Neural cell (in vitro differentiated cells): ENCODE measurements at regions not wholly inside any gene's neighbourhood (a gene's known extent, or its start where the extent isn't known, plus 50 kb on each side); places are given as distances from the start of the nearest gene placed in this dataset.

Experiments used
- H2AFZ ChIP-seq: fragments of 200-600, 300-800 bp; sonication (generic), shearing (Covaris generic); 2 replicates; pipeline ENCODE4 v1.6.0; 2014; ENCODE audit warnings: low read depth, mild to moderate bottlenecking, antibody characterized with exemption, low read length, moderate library complexity
- H3F3A ChIP-seq: fragments of 200-600 bp; shearing (Covaris generic); 2 replicates; pipeline ENCODE4 v1.6.1; 2016; ENCODE audit warnings: mild to moderate bottlenecking, moderate library complexity, mixed read lengths, antibody characterized with exemption, low read length; ENCODE audit not compliant: insufficient read depth, poor library complexity, severe bottlenecking
- H3K27ac ChIP-seq: fragments of 200-600, 300-800 bp; sonication (generic), shearing (Covaris generic); 2 replicates; pipeline ENCODE4 v1.5.1; 2014; ENCODE audit warnings: mild to moderate bottlenecking, low read length, moderate library complexity
- H3K27me3 ChIP-seq: fragments of 300-800, 200-600 bp; sonication (generic), shearing (Covaris generic); 2 replicates; pipeline ENCODE4 v1.6.0; 2014; ENCODE audit warnings: mild to moderate bottlenecking, low read depth, low read length, moderate library complexity; ENCODE audit not compliant: insufficient read depth
- H3K36me3 ChIP-seq: fragments of 300-800, 200-600 bp; sonication (generic), shearing (Covaris generic); 2 replicates; pipeline ENCODE4 v1.5.1; 2014; ENCODE audit warnings: mild to moderate bottlenecking, antibody characterized with exemption, low read length, moderate library complexity; ENCODE audit not compliant: insufficient read depth
- H3K4me2 ChIP-seq: fragments of 300-800, 200-600 bp; sonication (generic), shearing (Covaris generic); 2 replicates; pipeline ENCODE4 v1.6.0; 2014; ENCODE audit warnings: mild to moderate bottlenecking, low read length
- H3K4me3 ChIP-seq: fragments of 300-800, 200-600 bp; sonication (generic), shearing (Covaris generic); 2 replicates; pipeline ENCODE4 v1.5.1; 2014; ENCODE audit warnings: mild to moderate bottlenecking, low read length, moderate library complexity
- H3K79me2 ChIP-seq: fragments of 200-600 bp; shearing (Covaris generic); replicated peaks from 2 replicates; pipeline ENCODE4 v1.6.0; 2014; ENCODE audit warnings: mild to moderate bottlenecking, low read length, moderate library complexity; ENCODE audit not compliant: insufficient read depth
- H3K9ac ChIP-seq: fragments of 300-800, 200-600 bp; sonication (generic), shearing (Covaris generic); 2 replicates; pipeline ENCODE4 v1.6.1; 2016; ENCODE audit warnings: mild to moderate bottlenecking, low read length, mixed read lengths
- H3K9me2 ChIP-seq: fragments of 200-600 bp; shearing (Covaris generic); 2 replicates; pipeline ENCODE4 v1.6.1; 2016; ENCODE audit warnings: mild to moderate bottlenecking, low read length, mixed read lengths; ENCODE audit not compliant: insufficient read depth
- H3K9me3 ChIP-seq: fragments of 200-600, 300-800 bp; sonication (generic), shearing (Covaris generic); 2 replicates; pipeline ENCODE4 v1.6.1; 2016; ENCODE audit warnings: mild to moderate bottlenecking, mixed run types, low read length, moderate library complexity, mixed read lengths
- H4K20me1 ChIP-seq: fragments of 200-600 bp; shearing (Covaris generic); 2 replicates; pipeline ENCODE4 v1.6.1; 2016; ENCODE audit warnings: mild to moderate bottlenecking, mixed run types; ENCODE audit not compliant: insufficient read depth
- EP300 ChIP-seq: fragments of 450-650 bp; conservative IDR thresholded peaks from 2 replicates; pipeline ENCODE4 v1.6.1; 2014; ENCODE audit warnings: antibody characterized with exemption, mild to moderate bottlenecking, moderate library complexity; ENCODE audit not compliant: poor library complexity, severe bottlenecking
- EZH2 ChIP-seq: fragments of 200-600, 300-800 bp; shearing (Covaris generic), sonication (generic); IDR thresholded peaks from 2 replicates; pipeline ENCODE4 v1.6.1; 2014; ENCODE audit warnings: antibody characterized with exemption, low read length, borderline replicate concordance, mild to moderate bottlenecking; ENCODE audit not compliant: insufficient read depth, poor library complexity, severe bottlenecking
- MXI1 ChIP-seq: fragments of 450-650 bp; conservative IDR thresholded peaks from 2 replicates; pipeline ENCODE4 v1.6.1; 2014; ENCODE audit warnings: antibody characterized with exemption, mild to moderate bottlenecking; ENCODE audit not compliant: poor library complexity, severe bottlenecking
- POLR2AphosphoS5 ChIP-seq: IDR thresholded peaks from 2 replicates; pipeline ENCODE4 v1.6.1; 2012
- RAD21 ChIP-seq: fragments of 450-650 bp; conservative IDR thresholded peaks from 2 replicates; pipeline ENCODE4 v1.6.1; 2014; ENCODE audit warnings: antibody characterized with exemption, mild to moderate bottlenecking, moderate library complexity
- SMC3 ChIP-seq: fragments of 450-650 bp; conservative IDR thresholded peaks from 2 replicates; pipeline ENCODE4 v1.6.1; 2014; ENCODE audit warnings: antibody characterized with exemption, mild to moderate bottlenecking, moderate library complexity; ENCODE audit not compliant: poor library complexity
- TAF1 ChIP-seq: IDR thresholded peaks from 2 replicates; pipeline ENCODE4 v1.6.1; 2012; ENCODE audit warnings: low read depth
- TF ChIP-seq, protein P1 (sequence below): fragments of 450-650 bp; IDR thresholded peaks from 2 replicates; pipeline ENCODE4 v1.5.1; 2014; ENCODE audit warnings: antibody characterized with exemption, mild to moderate bottlenecking, moderate library complexity; ENCODE audit not compliant: poor library complexity, severe bottlenecking

DNA sequence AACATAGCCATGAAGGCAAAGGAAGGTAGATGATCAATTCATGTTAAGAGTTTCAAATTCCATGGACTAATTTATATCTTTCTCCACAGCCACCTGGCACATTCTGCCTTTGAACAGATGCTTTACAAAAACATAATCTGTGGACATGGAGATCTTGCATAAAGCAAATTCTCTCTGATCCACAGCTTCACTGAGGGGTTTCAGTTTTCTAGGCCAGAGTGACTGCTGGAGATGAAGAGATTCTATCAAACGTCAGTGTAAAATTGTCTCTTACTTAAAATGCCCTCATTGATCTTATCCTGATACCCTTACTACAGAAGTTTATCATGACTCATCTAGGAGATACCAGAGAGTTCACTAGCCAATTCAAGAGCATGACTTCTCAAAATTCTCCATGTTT is 291.6 kb downstream of the DAD1 start:
- no peak overlapping the region for H3K27ac ChIP-seq
- H3K27me3 ChIP-seq, result no peaks in the 10 kb centered on the region
- H4K20me1 ChIP-seq, result no peaks in the 10 kb centered on the region
- no peak overlapping the region for H3K9ac ChIP-seq
- TF ChIP-seq, protein P1, sequence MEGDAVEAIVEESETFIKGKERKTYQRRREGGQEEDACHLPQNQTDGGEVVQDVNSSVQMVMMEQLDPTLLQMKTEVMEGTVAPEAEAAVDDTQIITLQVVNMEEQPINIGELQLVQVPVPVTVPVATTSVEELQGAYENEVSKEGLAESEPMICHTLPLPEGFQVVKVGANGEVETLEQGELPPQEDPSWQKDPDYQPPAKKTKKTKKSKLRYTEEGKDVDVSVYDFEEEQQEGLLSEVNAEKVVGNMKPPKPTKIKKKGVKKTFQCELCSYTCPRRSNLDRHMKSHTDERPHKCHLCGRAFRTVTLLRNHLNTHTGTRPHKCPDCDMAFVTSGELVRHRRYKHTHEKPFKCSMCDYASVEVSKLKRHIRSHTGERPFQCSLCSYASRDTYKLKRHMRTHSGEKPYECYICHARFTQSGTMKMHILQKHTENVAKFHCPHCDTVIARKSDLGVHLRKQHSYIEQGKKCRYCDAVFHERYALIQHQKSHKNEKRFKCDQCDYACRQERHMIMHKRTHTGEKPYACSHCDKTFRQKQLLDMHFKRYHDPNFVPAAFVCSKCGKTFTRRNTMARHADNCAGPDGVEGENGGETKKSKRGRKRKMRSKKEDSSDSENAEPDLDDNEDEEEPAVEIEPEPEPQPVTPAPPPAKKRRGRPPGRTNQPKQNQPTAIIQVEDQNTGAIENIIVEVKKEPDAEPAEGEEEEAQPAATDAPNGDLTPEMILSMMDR, result no peak
- TF ChIP-seq MXI1 (no peak), POLR2AphosphoS5 (no peak), EP300 (no peak), SMC3 (no peak), EZH2 (no peak), TAF1 (no peak)
- H3K36me3 ChIP-seq, result no peaks in the 10 kb centered on the region
- H3K79me2 ChIP-seq, result no peaks in the 10 kb centered on the region
- no peak overlapping the region for H2AFZ ChIP-seq
- no peaks in the 10 kb centered on the region for H3F3A ChIP-seq
- H3K4me3 ChIP-seq, result no peak overlapping the region
- H3K9me2 ChIP-seq, result no peaks in the 10 kb centered on the region
- no peak overlapping the region for H3K4me2 ChIP-seq
- H3K9me3 ChIP-seq, result no peaks in the 10 kb centered on the region

DNA sequence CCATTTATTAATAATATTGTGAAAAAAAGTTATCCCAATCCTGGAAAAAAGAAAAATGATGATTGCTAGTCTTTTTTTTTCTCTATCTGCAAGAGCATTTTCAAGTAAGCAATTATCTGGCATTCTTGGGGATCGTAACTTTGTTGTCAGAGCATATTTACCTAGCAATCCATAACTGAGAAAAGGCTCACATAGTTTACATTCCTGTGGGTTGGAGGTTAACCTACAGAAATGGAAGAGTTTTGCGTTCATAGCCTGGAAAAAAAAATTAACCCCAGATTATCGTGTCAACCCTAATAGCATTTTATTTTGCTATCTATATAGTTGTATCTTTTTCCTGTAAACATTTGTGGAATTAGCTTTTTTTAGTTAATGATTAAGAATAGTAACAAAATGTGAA is 292.3 kb downstream of the DAD1 start:
- no peaks in the 10 kb centered on the region for H3K27me3 ChIP-seq
- no peak overlapping the region for H3K4me3 ChIP-seq
- no peaks in the 10 kb centered on the region for H3K9me3 ChIP-seq
- H3K27ac ChIP-seq, result no peak overlapping the region
- H3K4me2 ChIP-seq, result no peak overlapping the region
- TF ChIP-seq, protein P1, result no peak
- TF ChIP-seq EZH2, result no peak
- H3K9ac ChIP-seq, result no peak overlapping the region
- H3K79me2 ChIP-seq, result no peaks in the 10 kb centered on the region
- no peak overlapping the region for H2AFZ ChIP-seq
- no peaks in the 10 kb centered on the region for H3K9me2 ChIP-seq
- H3K36me3 ChIP-seq, result no peaks in the 10 kb centered on the region
- no peaks in the 10 kb centered on the region for H3F3A ChIP-seq
- H4K20me1 ChIP-seq, result no peaks in the 10 kb centered on the region

DNA sequence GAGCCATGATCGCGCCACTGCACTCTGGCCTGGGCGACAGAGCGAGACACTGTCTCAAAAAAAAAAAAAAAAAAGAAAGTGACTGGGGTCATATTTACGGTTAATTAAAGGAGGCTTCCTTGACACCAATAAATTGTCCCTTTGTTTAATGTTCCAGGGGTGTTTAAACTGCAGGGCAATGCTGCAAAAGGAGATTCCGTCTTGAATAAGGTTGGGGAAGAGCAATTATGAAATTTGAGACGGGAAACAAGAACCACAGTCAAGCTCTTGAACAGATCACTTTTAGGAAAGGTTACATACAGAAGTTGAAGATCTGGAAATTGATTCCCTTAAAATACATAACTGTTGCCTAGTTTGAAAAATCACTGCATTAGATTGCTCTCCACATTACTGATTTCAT is 292.9 kb downstream of the DAD1 start:
- Histone ChIP-seq H3K79me2 (no peaks in the 10 kb centered on the region), H3K27me3 (no peaks in the 10 kb centered on the region), H3F3A (no peaks in the 10 kb centered on the region), H4K20me1 (no peaks in the 10 kb centered on the region), H2AFZ (no peak overlapping the region), H3K4me3 (no peak overlapping the region), H3K9me3 (no peaks in the 10 kb centered on the region), H3K27ac (no peak overlapping the region), H3K9ac (no peak overlapping the region), H3K4me2 (no peak overlapping the region), H3K9me2 (no peaks in the 10 kb centered on the region), H3K36me3 (no peaks in the 10 kb centered on the region)
- TF ChIP-seq RAD21, result no peak
- no peak for TF ChIP-seq EZH2
